ENCODE measurements at regions not wholly inside any gene's neighbourhood (a gene's known extent, or its start where the extent isn't known, plus 50 kb on each side); places are given as distances from the start of the nearest gene placed in this dataset.

GRCh38 chr19:29384656-29385055 lies 141.1 kb upstream of the VSTM2B start:
- TF ChIP-seq CTCF (IDR thresholded peaks at IDR 0.05) (no peak), POLR2A (IDR thresholded peaks at IDR 0.05) (no peak), POLR2AphosphoS5 (IDR thresholded peaks at IDR 0.05) (no peak), EP300 (IDR thresholded peaks at IDR 0.05) (no peak)
